Stomach (tissue), 4 donors: ENCODE measurements at regions not wholly inside any gene's neighbourhood (a gene's known extent, or its start where the extent isn't known, plus 50 kb on each side); places are given as distances from the start of the nearest gene placed in this dataset.

Experiments
- EP300 ChIP-seq: sonication (generic); formaldehyde crosslinking; IDR thresholded peaks from one replicate; pipeline ENCODE4 v1.6.1; 2017; ENCODE audit warnings: antibody characterized with exemption
- POLR2A ChIP-seq, 4 donors: fragments of 450-650 bp; IDR thresholded peaks; one replicate each; pipeline ENCODE4 v1.6.1; 2016; ENCODE audit warnings: antibody characterized with exemption in 4 of 4, control low read depth in 2 of 4, mild to moderate bottlenecking in 1 of 4, moderate library complexity in 1 of 4
- TF ChIP-seq, protein P1 (sequence below), 7 experiments: fragments of 450-650 bp in 4 of 7; fragments of 200-600 bp in 3 of 7; sonication (generic) in 3 of 7; IDR thresholded peaks; one replicate each; pipeline ENCODE4 v1.5.1; 2016 to 2019; ENCODE audit warnings: antibody characterized with exemption in 7 of 7, control low read depth in 2 of 7, mild to moderate bottlenecking in 1 of 7

DNA sequence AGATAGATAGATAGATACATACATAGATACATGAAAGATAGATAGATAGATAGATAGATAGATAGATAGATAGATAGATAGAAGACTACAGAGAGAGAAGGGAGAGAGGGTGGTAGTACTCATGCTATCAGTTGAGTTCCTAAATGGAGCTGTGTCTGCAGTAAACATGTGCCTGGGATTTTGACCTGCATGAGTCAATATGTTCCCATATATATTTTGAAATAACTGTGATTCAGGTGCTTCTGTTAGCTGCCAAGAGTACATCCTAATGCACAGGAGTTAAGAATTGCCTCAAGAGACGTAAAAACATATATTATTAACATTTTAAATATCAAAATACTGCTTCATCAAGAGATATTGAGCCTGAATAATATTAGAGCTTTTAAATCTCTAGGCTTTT lies 379.4 kb downstream of the GRXCR1 start:
- TF ChIP-seq, protein P1, sequence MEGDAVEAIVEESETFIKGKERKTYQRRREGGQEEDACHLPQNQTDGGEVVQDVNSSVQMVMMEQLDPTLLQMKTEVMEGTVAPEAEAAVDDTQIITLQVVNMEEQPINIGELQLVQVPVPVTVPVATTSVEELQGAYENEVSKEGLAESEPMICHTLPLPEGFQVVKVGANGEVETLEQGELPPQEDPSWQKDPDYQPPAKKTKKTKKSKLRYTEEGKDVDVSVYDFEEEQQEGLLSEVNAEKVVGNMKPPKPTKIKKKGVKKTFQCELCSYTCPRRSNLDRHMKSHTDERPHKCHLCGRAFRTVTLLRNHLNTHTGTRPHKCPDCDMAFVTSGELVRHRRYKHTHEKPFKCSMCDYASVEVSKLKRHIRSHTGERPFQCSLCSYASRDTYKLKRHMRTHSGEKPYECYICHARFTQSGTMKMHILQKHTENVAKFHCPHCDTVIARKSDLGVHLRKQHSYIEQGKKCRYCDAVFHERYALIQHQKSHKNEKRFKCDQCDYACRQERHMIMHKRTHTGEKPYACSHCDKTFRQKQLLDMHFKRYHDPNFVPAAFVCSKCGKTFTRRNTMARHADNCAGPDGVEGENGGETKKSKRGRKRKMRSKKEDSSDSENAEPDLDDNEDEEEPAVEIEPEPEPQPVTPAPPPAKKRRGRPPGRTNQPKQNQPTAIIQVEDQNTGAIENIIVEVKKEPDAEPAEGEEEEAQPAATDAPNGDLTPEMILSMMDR (IDR thresholded peaks at IDR 0.05): no peak
- TF ChIP-seq POLR2A (IDR thresholded peaks at IDR 0.05) (no peak), EP300 (no peak)
